Tibial nerve (tissue), 3 donors: ENCODE measurements at regions not wholly inside any gene's neighbourhood (a gene's known extent, or its start where the extent isn't known, plus 50 kb on each side); places are given as distances from the start of the nearest gene placed in this dataset.

Experiments used
- POLR2A ChIP-seq, 2 donors: fragments of 450-650 bp; IDR thresholded peaks; one replicate each; pipeline ENCODE4 v1.6.1; 2017; ENCODE audit warnings: antibody characterized with exemption in 2 of 2, mild to moderate bottlenecking in 2 of 2, moderate library complexity in 2 of 2
- TF ChIP-seq, protein P1 (sequence below), 5 experiments: fragments of 200-600 bp in 3 of 5; fragments of 450-650 bp in 2 of 5; sonication (generic) in 3 of 5; IDR thresholded peaks; one replicate each; pipeline ENCODE4 v1.5.1; 2016 to 2019; ENCODE audit warnings: antibody characterized with exemption in 5 of 5, mild to moderate bottlenecking in 3 of 5, moderate library complexity in 2 of 5

GRCh38 chr14:83594874-83595273, 1935.1 kb upstream of the FLRT2 start:
- TF ChIP-seq, protein P1, sequence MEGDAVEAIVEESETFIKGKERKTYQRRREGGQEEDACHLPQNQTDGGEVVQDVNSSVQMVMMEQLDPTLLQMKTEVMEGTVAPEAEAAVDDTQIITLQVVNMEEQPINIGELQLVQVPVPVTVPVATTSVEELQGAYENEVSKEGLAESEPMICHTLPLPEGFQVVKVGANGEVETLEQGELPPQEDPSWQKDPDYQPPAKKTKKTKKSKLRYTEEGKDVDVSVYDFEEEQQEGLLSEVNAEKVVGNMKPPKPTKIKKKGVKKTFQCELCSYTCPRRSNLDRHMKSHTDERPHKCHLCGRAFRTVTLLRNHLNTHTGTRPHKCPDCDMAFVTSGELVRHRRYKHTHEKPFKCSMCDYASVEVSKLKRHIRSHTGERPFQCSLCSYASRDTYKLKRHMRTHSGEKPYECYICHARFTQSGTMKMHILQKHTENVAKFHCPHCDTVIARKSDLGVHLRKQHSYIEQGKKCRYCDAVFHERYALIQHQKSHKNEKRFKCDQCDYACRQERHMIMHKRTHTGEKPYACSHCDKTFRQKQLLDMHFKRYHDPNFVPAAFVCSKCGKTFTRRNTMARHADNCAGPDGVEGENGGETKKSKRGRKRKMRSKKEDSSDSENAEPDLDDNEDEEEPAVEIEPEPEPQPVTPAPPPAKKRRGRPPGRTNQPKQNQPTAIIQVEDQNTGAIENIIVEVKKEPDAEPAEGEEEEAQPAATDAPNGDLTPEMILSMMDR (IDR thresholded peaks at IDR 0.05), result no peak
- no peak for TF ChIP-seq POLR2A (IDR thresholded peaks at IDR 0.05)
